Epithelial cell of proximal tubule (primary cell): ENCODE measurements at regions not wholly inside any gene's neighbourhood (a gene's known extent, or its start where the extent isn't known, plus 50 kb on each side); places are given as distances from the start of the nearest gene placed in this dataset.

ENCODE experiments used
- DNase-seq: peaks from one replicate; pipeline ENCODE4 v3.0.0-alpha.2; 2011; ENCODE audit warnings: low read depth
- H3K4me3 ChIP-seq: 2 replicates; pipeline ENCODE4 v1.5.1; 2011; ENCODE audit warnings: low read depth, mild to moderate bottlenecking, low read length
- CTCF ChIP-seq: conservative IDR thresholded peaks from 2 replicates; pipeline ENCODE4 v1.5.1; 2012; ENCODE audit warnings: low read depth, mild to moderate bottlenecking, low read length

GRCh38 chr11:112374486-112375140 lies 114.0 kb upstream of the PLET1 start:
- no peak for DNase-seq
- no peak for TF ChIP-seq CTCF
- no peak overlapping the region for H3K4me3 ChIP-seq

- no peak for DNase-seq
- no peak overlapping the region for H3K4me3 ChIP-seq
- no peak for TF ChIP-seq CTCF
Measured at GRCh38 chr11:112377946-112378345, 117.3 kb upstream of the PLET1 start.

GRCh38 chr11:112380464-112380863 lies 119.8 kb upstream of the PLET1 start:
- H3K4me3 ChIP-seq, result no peak overlapping the region
- DNase-seq, result no peak
- no peak for TF ChIP-seq CTCF

GRCh38 chr11:112381578-112381977 lies 120.9 kb upstream of the PLET1 start:
- no peak for DNase-seq
- no peak for TF ChIP-seq CTCF
- no peak overlapping the region for H3K4me3 ChIP-seq

GRCh38 chr11:112382561-112382960 lies 121.9 kb upstream of the PLET1 start:
- no peak for DNase-seq
- no peak overlapping the region for H3K4me3 ChIP-seq
- no peak for TF ChIP-seq CTCF

- no peak overlapping the region for H3K4me3 ChIP-seq
- DNase-seq, result no peak
- TF ChIP-seq CTCF, result no peak
Measured at GRCh38 chr11:112388496-112388895, 127.8 kb upstream of the PLET1 start.

GRCh38 chr11:112391086-112391485 lies 130.4 kb upstream of the PLET1 start:
- H3K4me3 ChIP-seq, result no peak overlapping the region
- no peak for TF ChIP-seq CTCF
- DNase-seq, result no peak
